Kidney tubule cell (primary cell): ENCODE measurements at regions not wholly inside any gene's neighbourhood (a gene's known extent, or its start where the extent isn't known, plus 50 kb on each side); places are given as distances from the start of the nearest gene placed in this dataset.

Source experiments
- DNase-seq: peaks from one replicate; pipeline ENCODE4 v3.0.0-alpha.2; 2018; ENCODE audit warnings: low spot score

- no peak for DNase-seq
Measured at GRCh38 chr4:156496797-156497196, 474.8 kb downstream of the PDGFC start.

DNA sequence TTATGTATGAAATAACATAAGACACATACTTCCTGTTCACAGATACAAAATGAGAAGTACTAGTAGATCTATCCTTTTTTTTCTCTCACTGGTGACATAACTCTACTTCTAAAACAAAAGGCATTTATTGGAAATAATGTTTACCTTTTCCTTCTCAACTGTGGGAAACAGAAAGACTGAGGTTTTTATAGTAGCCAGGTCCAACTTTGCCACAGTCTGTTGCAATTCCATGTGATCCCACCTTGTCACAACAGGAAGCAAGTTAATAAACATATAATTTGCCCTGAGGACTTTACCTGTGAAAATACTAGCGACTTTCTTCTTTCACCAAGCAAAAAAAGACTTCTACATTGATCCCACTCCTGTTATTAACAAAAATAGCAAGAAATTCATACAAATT, 475.8 kb downstream of the PDGFC start:
- DNase-seq: no peak

DNA sequence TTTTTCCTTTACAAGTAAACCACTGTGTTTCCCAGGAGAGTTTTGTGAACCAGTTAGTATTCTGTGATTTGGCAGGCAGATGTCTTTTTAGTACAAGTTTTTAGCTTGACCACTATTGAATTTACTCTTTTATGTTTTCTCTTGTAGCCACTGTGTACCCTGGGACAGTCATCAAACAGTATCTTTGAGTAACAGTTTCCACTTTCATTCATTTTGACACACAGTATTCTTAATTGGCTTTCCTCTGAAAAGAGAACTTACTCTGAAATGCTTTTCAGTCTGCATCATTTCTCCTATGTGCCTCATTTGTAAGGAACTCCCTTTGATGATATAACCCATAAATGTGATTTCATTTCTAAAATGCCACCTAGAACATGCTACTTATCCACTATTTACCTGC, 476.5 kb downstream of the PDGFC start:
- no peak for DNase-seq

- DNase-seq: no peak
Measured at GRCh38 chr4:156493858-156494257, 477.7 kb downstream of the PDGFC start.

DNA sequence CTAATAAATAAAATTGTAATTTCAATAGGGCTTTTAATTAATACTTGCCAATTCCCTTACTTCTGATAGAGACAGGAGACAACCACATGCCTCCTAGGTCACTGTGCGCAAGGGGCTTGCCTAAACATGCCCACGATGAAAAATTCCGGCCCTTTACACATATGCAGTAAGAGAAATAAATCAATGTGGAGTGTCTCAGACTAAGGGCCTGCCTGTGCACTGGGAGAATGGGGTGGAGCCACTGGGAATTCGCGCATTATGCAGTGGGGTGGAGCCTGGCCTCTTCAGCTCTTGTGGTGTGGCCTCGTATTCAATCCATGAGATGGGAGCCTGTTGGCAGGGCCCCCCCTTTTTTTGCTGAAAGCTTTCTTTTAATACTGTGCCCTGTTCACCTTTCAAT, 484.5 kb downstream of the PDGFC start:
- DNase-seq: no peak

DNA sequence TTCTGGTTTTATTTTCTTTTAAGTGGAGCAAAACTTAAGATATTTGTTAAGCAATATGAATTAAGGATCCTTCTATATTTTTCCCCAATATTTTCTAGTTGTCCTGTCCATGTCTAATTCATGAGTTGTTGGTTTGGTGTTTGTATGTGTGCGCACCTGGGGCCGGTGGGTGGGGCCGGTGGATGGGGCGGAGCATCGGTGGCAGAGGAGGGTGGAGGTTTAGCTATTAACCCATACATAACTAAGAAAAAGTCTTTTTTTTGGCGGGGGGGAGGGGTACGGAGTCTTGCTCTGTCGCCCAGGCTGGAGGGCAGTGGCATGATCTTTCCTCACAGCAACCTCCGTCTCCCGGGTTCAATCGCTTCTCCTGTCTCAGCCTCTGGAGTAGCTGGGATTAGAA, 489.8 kb downstream of the PDGFC start:
- DNase-seq: no peak

GRCh38 chr4:156477636-156478035, 494.0 kb downstream of the PDGFC start:
- no peak for DNase-seq

DNA sequence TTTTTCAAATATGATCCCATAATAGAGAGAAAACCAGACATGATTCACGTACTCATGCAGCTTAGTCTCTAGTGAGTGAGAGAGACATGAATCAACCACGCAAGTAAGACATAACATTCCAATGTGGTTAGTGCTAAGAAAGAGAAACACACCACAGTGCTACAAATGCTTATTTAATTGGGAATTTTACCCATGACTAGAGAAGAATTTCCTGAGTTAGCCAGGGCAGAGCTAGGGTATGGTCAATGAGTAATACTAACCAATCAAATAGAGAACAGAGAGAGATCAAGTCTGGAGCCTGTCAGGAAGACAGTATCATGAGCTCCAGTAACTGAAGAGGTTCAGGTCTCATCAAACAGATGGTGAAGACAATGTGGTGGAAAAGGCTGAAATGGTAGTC, 495.2 kb downstream of the PDGFC start:
- DNase-seq: peak; percentile 99

DNA sequence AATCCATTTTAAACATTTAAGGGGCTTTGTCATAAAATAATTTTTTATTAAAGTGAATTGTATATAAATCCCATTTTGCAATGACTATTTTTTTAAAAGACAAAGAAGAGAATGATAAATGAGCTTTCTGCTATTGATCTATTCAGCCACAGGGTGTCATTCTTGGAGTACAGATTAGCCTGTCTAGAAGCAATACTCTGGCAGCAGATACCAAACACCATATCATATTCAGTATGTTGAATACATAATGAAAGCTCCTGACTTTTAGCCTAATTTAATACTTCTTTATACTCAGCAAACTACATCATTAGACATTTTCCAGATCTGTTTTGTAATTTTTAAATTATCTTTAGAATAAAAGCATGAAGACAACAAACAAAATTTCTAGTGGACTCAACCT, 496.3 kb downstream of the PDGFC start:
- peak; percentile 79 for DNase-seq

- DNase-seq: no peak
Measured at GRCh38 chr4:156473151-156473550, 498.4 kb downstream of the PDGFC start.

DNA sequence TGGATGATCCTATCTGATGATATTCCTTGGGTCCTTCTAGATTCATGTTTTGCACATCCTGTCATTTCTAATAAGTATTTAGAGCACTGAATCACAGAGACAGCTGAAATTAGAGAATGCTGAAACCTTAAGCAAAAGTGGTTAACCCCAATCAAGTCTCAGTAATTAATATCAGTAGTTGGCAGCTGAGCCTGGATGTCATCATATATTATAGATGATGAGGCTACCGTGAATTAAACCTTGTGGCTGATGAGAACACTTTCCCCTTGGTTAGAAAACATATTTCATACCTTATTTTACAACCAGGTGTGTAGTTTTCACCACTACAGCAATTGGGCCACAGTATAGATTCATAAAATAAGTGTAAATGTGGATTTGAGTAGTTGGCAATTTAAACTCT, 499.0 kb downstream of the PDGFC start:
- no peak for DNase-seq

DNA sequence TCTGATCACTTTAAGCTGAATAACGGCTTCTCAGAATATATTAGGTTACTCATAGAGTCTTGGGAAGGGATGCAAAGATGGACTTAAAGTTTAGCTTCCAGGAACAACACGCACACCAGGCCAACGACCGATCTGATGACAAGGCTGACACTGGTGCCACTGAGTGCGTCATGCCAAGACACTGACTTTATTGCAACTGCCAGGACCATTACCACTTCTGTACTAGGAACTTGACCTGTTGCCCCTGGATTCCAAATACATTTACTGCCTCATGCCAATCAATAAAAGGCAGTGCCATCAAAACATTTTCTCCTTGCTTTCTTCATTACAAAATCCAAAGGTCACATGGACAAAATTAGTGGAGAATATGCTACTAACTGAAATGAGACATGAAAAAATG, 505.9 kb upstream of the CTSO start:
- DNase-seq: no peak

- no peak for DNase-seq
Measured at GRCh38 chr4:156456830-156457229, 503.2 kb upstream of the CTSO start.

- DNase-seq: no peak
Measured at GRCh38 chr4:156443488-156443887, 489.8 kb upstream of the CTSO start.

DNA sequence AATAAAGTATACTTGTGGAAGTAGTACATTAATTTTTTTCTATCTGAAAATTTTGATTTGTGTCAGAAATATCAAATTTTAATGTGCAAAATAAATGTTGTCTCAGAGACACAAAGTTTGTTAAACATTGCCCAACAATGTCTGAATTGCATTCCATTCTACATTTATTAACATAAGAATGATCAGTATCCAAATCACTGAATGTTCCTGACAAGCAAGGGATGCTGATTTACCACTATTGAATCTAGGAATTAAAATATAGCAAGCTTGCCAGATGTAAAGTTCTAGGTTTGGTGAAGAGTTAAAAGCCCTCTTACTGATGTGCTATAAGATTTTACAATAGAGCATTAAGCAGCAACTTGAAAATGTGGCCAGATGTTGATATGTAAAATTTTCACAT, 489.2 kb upstream of the CTSO start:
- no peak for DNase-seq

- DNase-seq: no peak
Measured at GRCh38 chr4:156439576-156440200, 486.0 kb upstream of the CTSO start.

- no peak for DNase-seq
Measured at GRCh38 chr4:156437666-156438065, 484.0 kb upstream of the CTSO start.

DNA sequence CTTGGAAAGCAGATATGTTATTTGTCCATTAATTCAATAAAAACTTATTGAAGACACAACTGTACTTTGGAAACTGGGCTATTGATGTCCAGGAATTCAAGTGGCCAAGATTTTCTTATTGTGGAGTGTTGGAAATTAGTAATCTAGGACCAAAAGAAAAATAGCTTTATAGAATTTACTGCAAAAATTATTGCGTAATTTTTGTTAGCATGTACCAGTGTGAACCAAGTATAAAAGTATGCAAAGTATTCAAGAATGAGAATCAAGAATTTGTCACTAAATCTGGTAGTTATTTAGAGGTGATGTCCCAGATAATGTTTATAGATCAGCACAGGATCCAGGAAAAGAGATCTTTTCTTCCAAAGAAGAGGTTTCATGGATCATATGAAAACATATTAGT, 468.9 kb upstream of the CTSO start:
- no peak for DNase-seq

GRCh38 chr4:156420623-156421022, 467.0 kb upstream of the CTSO start:
- no peak for DNase-seq

- DNase-seq: no peak
Measured at GRCh38 chr4:156419080-156419685, 465.5 kb upstream of the CTSO start.

- DNase-seq: no peak
Measured at GRCh38 chr4:156414406-156414805, 460.7 kb upstream of the CTSO start.

- DNase-seq: no peak
Measured at GRCh38 chr4:156413239-156414135, 459.8 kb upstream of the CTSO start.

DNA sequence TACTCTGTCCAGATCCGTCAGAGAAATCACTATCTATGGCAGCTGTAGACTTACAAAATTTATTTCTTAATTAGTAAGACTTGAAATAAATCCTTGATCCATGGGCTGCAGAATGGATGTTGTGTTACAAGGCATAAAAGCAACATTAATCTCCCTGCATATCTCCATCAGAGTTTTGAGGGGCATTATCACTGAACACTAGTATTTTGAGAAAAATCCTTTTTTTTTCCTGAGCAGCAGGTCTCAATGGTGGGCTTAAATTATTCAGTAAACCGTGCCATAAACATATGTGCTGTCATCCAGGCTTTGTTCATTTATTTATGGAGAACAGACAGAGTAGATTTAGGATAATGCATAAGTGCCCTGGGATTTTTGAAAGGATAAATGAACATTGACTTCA, 457.9 kb upstream of the CTSO start:
- no peak for DNase-seq
